ENCODE measurements at regions not wholly inside any gene's neighbourhood (a gene's known extent, or its start where the extent isn't known, plus 50 kb on each side); places are given as distances from the start of the nearest gene placed in this dataset.

DNA sequence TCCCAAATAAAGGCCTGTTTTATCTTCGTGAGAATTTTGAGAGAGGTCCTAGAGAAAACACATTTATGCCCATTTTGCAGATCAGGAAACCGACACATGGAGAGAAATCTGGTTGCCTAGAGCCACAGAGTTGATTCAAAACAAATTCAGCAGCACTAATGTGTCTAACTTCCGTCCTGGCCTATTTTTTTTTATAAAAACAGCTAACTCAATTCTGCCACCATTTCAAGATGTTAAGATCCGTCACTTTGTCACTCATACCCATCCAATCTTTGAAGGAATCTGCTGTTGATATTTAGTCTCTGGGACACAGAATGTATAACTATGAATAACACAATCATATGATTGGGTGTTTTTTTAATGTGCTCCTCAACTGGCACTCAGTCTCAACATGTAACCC lies 611.1 kb upstream of the ARID1B start:
- Mint-ChIP-seq H3K4me3 (no peak overlapping the region), H3K27ac (no peak overlapping the region), H3K9me3 (no peaks in the 10 kb centered on the region), H3K27me3 (peaks cover 0 to 12% of the 10 kb centered on the region in 2 donors), H3K4me1 (ENCODE audit: low read depth in 2 of 2) (no peaks in the 10 kb centered on the region), H3K36me3 (no peaks in the 10 kb centered on the region)
- DNase-seq (ENCODE audit: low spot score) (no peak), ATAC-seq (no peak)

DNA sequence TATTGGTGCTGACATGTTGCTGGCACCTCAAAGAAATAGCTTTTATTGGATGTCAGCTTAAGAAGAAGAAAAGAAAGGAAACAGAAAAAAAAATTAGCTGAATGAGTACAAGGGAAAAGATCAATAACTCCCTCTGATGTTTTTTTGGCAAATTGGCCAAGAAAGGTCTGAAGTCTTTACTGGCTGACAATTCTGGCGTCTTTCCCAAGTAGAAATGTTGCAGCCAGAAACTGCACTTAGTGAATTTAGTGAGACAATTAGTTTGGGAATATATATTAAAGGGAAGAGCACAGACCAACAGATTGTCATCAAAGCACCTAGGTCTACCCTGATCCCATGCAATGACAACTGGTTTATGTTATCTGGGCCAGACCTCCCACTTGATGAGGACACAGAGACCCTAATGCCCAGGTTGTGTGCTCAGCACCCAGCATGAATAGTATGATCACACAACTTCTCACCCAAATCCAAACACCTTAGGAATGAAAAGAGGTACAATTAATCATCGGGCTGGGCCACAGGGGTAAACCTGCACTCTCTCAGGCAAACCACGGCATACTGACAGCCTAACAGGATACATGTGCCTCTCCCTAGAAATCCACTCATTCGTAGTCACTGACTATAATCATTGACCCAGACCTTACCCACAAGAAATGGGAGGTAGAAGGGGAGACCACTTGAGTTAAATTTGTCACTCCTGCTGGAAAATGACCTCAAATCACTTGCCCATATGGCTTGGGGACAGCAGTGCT lies 612.3 kb upstream of the ARID1B start:
- Mint-ChIP-seq H3K4me1 (ENCODE audit: low read depth in 2 of 2) (no peaks in the 10 kb centered on the region), H3K4me3 (no peak overlapping the region), H3K27me3 (peaks cover 0 to 12% of the 10 kb centered on the region in 2 donors), H3K27ac (no peak overlapping the region), H3K36me3 (no peaks in the 10 kb centered on the region), H3K9me3 (no peaks in the 10 kb centered on the region)
- peak in 1 of 2 donors; percentile 24 for ATAC-seq
- no peak for DNase-seq (ENCODE audit: low spot score)

DNA sequence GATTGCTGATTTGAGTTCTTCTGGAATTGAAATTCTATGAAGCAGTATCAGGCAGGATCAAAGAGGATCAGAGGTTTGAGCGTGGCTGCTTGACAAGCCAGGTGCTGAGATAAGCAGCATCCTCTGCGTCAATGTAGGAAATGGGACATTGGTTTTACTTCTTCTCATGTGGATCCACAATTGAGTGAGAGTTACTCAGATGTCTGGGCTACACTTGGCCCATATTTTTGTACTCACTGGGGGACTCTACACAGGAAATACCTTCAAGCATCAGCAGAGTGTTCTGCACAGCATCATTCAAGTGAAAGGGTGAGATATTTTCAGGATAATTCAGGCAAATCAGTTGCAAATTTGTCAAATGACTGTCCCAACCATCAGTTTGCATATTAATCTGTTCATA lies 613.9 kb upstream of the ARID1B start:
- ATAC-seq, result no peak

DNA sequence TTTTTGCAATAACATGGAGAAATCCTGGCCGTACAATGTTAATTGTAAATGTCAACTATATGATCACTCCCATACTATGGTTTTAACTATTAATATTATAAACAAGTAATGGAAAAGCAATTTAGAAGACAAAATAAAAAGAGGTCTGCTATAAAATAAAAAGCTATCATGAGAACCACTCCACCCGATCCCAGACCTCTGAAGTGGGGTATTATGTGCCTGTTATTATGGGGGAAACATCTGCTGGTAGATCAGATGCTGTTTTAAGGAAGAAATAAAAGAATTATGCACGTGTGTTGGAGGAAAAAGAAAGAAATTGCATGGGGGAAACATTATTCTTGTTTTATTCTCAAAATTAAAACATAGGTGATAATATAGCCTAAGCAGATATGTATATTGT lies 615.7 kb upstream of the ARID1B start:
- Mint-ChIP-seq H3K4me3 (no peak overlapping the region), H3K27me3 (peaks cover 0 to 10% of the 10 kb centered on the region in 2 donors), H3K36me3 (no peaks in the 10 kb centered on the region), H3K9me3 (no peaks in the 10 kb centered on the region), H3K27ac (no peak overlapping the region), H3K4me1 (ENCODE audit: low read depth in 2 of 2) (no peaks in the 10 kb centered on the region)
- DNase-seq (ENCODE audit: low spot score) (no peak), ATAC-seq (no peak)

More for the DNA sequence above, 613.9 kb upstream of the ARID1B start:
- H3K27me3 Mint-ChIP-seq, result peaks cover 0 to 10% of the 10 kb centered on the region in 2 donors
- H3K27ac Mint-ChIP-seq, result no peak overlapping the region
- no peaks in the 10 kb centered on the region for H3K36me3 Mint-ChIP-seq
- DNase-seq (ENCODE audit: low spot score), result no peak
- no peaks in the 10 kb centered on the region for H3K4me1 Mint-ChIP-seq (ENCODE audit: low read depth in 2 of 2)
- H3K9me3 Mint-ChIP-seq, result no peaks in the 10 kb centered on the region
- H3K4me3 Mint-ChIP-seq, result no peak overlapping the region

DNA sequence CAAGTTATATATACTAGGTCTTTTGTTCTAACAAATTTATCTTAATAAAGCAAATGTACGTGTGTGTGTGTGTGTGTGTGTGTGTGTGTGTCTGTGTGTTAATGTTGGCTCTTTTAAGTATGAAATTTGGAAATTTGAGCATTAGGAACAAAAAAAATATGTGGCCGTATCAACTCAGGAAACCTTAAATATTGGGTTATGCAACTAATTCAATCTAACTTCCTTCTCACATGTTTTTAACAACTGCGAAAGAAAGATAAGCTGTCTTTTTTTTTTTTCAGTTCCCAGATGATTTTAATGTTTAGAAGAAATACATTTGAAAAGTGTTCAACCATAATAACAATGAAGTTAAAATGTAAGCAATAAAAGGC lies 616.4 kb upstream of the ARID1B start:
- Mint-ChIP-seq H3K9me3 (no peaks in the 10 kb centered on the region), H3K4me1 (ENCODE audit: low read depth in 2 of 2) (no peaks in the 10 kb centered on the region), H3K4me3 (no peak overlapping the region), H3K27ac (no peak overlapping the region), H3K27me3 (peaks cover 0 to 10% of the 10 kb centered on the region in 2 donors), H3K36me3 (no peaks in the 10 kb centered on the region)
- no peak for ATAC-seq
- no peak for DNase-seq (ENCODE audit: low spot score)

DNA sequence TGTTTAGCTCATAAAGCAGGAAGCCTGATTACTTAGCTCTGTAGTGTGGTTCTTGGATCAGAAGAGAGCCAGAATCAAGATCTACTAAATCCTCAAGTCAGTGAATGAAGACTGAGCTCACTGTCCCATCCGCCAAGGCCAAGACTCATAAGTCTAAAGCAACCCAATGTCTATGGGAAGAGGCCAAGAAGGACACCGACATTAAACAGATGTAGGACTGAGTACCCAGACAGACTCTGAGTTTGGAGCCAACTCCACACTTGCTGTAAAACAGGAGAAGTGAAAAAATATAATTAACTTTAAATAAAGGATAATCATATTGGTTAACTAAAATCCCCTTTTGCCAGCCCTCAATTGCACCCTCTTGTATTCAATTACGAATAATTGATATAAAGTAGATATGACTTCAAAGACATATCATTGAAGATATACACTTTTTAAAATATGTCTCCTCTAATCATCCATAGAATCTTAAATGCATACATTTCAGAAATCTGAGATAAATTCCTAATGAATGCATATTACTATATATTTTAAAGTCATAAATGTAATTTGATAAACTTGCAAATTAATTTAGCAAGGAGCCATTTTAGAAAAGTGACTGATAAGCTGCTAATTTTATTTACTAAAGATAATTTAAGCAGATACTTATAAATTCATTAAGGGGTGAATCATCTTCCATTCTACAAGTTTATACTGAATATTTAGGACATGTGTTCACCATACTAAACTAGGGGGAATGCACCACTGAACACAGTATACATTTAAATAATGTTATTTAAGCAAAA lies 617.0 kb upstream of the ARID1B start:
- ATAC-seq (no peak), DNase-seq (ENCODE audit: low spot score) (no peak)
- H3K36me3 Mint-ChIP-seq, result no peaks in the 10 kb centered on the region
- H3K9me3 Mint-ChIP-seq, result no peaks in the 10 kb centered on the region
- H3K27me3 Mint-ChIP-seq, result peaks cover 0 to 10% of the 10 kb centered on the region in 2 donors
- no peak overlapping the region for H3K4me3 Mint-ChIP-seq
- H3K4me1 Mint-ChIP-seq (ENCODE audit: low read depth in 2 of 2), result no peaks in the 10 kb centered on the region
- no peak overlapping the region for H3K27ac Mint-ChIP-seq

DNA sequence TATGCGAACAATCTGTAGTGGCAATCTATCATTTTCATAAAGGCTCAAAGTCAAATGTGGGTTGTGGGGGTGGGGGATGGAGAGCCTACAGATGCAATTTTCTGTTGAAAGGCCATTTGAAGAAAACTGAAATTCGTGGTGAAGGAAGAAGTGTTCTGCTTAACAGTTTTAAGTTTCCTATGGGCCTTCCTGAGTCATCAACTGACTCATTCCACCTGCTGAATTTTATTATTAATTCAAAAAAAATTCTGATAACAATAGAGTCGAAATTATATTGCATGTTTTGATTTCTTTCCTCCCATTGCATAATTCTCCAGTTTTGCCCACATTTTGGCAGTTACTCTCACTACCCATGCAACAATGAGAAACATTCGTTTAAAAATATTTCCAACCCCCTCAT lies 622.3 kb upstream of the ARID1B start:
- no peak overlapping the region for H3K27ac Mint-ChIP-seq
- DNase-seq (ENCODE audit: low spot score), result no peak
- ATAC-seq, result no peak
- peaks cover 4% of the 10 kb centered on the region for H3K9me3 Mint-ChIP-seq
- H3K4me3 Mint-ChIP-seq, result no peak overlapping the region
- H3K4me1 Mint-ChIP-seq (ENCODE audit: low read depth in 2 of 2), result no peaks in the 10 kb centered on the region
- H3K36me3 Mint-ChIP-seq, result no peaks in the 10 kb centered on the region
- peaks cover 0 to 2% of the 10 kb centered on the region in 2 donors for H3K27me3 Mint-ChIP-seq

DNA sequence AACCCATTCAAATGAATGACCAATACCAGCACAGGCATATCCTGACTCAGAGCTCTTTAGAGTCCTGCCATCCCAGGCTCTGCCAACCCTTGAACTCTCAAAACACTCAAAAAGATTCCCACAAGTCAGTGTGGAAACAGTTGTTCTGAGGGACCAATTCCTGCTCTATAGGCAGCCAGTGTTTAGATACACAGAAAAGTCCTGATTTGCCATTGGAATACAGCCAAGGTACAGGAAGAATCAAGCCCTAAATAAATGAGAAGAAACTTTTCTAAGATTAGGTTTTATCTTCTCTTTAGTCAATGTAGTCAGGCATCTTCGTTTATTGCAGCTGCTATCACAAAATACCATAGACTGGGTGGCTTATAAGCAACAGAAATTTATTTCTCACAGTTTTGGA lies 626.8 kb upstream of the ARID1B start:
- H3K36me3 Mint-ChIP-seq, result no peaks in the 10 kb centered on the region
- no peaks in the 10 kb centered on the region for H3K4me1 Mint-ChIP-seq (ENCODE audit: low read depth in 2 of 2)
- DNase-seq (ENCODE audit: low spot score), result no peak
- peaks cover 0 to 2% of the 10 kb centered on the region in 2 donors for H3K27me3 Mint-ChIP-seq
- ATAC-seq, result no peak
- H3K9me3 Mint-ChIP-seq, result peaks cover 4% of the 10 kb centered on the region
- H3K4me3 Mint-ChIP-seq, result no peak overlapping the region
- no peak overlapping the region for H3K27ac Mint-ChIP-seq

DNA sequence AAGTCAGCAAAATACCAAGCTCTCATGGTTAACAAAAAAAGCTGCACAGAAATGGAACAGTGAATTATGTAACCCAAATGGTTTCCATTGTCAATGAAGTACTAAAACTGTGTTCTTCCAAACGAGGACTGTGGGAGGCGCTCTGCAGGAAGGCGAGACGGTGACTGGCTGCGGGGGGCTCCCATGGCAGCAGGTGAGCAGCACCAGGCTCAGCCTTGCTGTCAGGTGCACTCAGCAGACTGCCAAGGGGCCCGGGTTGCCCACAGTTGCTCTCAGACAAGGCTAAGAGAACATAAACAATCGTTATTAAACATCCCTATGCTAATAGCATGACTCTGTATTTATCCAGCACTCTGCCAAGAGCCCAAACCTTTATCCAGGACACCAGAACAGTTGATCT lies 630.3 kb upstream of the ARID1B start:
- Mint-ChIP-seq H3K4me3 (no peak overlapping the region), H3K27ac (no peak overlapping the region), H3K27me3 (peaks cover 0 to 6% of the 10 kb centered on the region in 2 donors), H3K4me1 (ENCODE audit: low read depth in 2 of 2) (no peaks in the 10 kb centered on the region), H3K36me3 (peaks cover 11% of the 10 kb centered on the region), H3K9me3 (peaks cover 6% of the 10 kb centered on the region)
- ATAC-seq (no peak), DNase-seq (ENCODE audit: low spot score) (no peak)

DNA sequence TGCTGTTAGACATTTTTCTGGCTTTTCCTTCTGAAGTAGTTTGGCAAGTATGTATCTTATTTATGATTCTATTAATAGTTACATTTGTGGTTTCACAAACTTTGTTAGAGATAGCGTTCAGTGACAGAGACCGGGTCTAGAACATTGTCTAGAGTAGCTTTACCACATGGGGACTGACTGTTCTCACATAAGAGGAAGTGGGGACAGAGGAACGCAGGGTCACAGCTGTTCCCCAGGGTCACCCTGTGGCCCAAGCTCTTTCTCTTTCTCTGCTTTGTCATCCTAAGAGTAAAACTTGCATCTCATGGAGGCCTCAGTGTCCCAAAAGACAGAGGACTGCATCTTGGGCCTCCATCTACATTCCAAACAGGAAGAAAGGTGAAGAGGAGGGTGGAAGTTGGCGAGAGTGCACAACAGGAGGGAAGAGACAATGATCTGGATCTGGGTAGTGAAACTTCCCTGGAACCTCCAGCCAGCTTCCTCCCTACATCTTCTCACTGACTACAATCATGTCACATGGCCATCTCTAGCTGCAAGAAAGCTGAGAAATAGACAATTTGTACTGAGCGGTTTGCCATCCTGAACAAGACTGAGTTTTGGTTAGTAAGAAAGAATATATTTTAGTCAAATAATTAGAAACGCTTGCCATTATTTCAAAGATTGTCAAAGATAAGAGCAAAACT lies 645.8 kb upstream of the ARID1B start:
- ATAC-seq, result no peak
- no peaks in the 10 kb centered on the region for H3K4me1 Mint-ChIP-seq (ENCODE audit: low read depth in 2 of 2)
- peaks cover 11% of the 10 kb centered on the region for H3K9me3 Mint-ChIP-seq
- no peak overlapping the region for H3K4me3 Mint-ChIP-seq
- no peak for DNase-seq (ENCODE audit: low spot score)
- no peaks in the 10 kb centered on the region for H3K36me3 Mint-ChIP-seq
- H3K27ac Mint-ChIP-seq, result no peak overlapping the region
- no peaks in the 10 kb centered on the region for H3K27me3 Mint-ChIP-seq

DNA sequence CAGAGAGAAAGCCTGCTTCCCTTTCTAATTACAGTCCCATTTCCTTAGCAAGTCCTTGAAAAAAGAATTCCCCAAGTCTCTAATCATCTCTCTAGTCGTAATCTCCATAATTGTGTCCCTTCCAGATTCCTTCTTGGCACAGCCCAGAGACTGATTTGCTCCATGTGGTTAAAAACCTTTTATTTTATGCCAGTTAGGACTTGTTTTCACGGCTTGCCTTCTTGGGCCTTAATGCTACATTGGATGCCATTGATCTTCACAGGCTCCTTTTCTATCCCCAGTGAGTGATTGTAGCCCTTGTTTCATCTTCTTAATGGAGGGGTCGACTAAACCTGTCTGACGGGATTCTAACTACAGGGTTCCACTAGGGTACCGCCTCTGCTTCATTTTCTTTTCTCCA lies 650.6 kb upstream of the ARID1B start:
- H3K9me3 Mint-ChIP-seq, result no peaks in the 10 kb centered on the region

DNA sequence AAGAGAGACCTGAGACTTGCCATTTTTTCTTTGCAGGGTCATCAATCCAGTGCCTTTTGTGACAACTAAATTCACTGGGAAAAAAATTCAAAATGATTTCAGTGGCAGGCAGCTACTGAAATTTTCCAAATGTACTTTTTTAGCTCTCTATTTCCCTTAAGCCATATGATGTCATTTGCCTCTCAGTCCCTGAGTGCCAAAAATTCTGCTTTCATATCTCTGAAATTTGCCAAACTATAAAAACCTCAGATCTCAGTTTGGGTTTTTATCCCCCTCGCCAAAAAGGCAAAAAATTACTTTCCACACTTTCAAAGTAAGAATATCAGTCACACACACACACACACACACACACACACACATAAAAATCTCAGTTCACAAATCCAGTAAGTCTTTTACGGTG lies 651.3 kb upstream of the ARID1B start:
- no peaks in the 10 kb centered on the region for H3K27me3 Mint-ChIP-seq
- no peaks in the 10 kb centered on the region for H3K9me3 Mint-ChIP-seq
- ATAC-seq (no peak), DNase-seq (ENCODE audit: low spot score) (no peak)
- no peak overlapping the region for H3K4me3 Mint-ChIP-seq
- no peaks in the 10 kb centered on the region for H3K36me3 Mint-ChIP-seq
- H3K4me1 Mint-ChIP-seq (ENCODE audit: low read depth in 2 of 2), result no peaks in the 10 kb centered on the region
- no peak overlapping the region for H3K27ac Mint-ChIP-seq

More for the DNA sequence above, 650.6 kb upstream of the ARID1B start:
- Mint-ChIP-seq H3K36me3 (no peaks in the 10 kb centered on the region), H3K4me3 (no peak overlapping the region), H3K27me3 (no peaks in the 10 kb centered on the region), H3K27ac (no peak overlapping the region), H3K4me1 (ENCODE audit: low read depth in 2 of 2) (no peaks in the 10 kb centered on the region)
- no peak for ATAC-seq
- DNase-seq (ENCODE audit: low spot score), result no peak

DNA sequence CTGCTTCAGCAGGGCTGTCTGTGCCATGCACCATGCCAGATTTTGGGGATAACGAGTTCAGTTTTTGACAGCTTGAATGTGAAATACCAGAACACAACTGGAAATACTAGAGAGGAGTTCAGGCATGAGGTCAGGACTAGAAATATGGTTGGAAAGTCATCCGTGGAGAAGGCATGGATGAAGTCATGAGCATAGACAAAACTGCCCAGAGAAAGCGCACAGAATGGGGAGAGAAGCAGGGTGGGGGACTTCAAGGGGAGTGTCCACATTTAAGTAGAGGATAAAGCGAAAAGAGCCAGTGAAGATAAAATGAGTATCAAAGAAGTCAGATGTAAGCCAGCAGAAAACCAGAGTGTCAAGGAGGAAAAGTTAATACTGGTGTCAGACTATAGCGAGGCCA lies 653.4 kb upstream of the ARID1B start:
- H3K27ac Mint-ChIP-seq, result no peak overlapping the region
- no peaks in the 10 kb centered on the region for H3K4me1 Mint-ChIP-seq (ENCODE audit: low read depth in 2 of 2)
- no peak overlapping the region for H3K4me3 Mint-ChIP-seq
- DNase-seq (ENCODE audit: low spot score) (no peak), ATAC-seq (no peak)
- no peaks in the 10 kb centered on the region for H3K9me3 Mint-ChIP-seq
- H3K36me3 Mint-ChIP-seq, result no peaks in the 10 kb centered on the region
- no peaks in the 10 kb centered on the region for H3K27me3 Mint-ChIP-seq

DNA sequence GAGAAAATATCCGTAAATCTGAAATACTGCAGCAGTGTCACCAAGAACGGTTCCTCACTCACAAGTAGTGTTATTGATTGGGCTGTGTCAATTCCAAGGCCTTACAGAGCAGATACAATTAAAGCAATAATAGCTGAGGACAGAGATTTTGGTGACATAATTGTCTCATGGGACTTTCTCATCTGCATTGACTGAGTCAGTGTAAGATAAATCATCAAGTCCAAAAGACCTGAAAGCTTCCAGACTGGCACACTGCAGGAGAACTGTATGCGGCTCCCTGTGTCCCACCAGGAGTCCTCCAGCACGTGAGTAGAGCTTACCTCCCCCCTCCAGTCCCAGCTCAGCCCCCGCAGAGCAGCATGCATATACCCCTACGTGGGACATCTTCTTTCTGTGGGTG lies 655.2 kb upstream of the ARID1B start:
- ATAC-seq (no peak), DNase-seq (ENCODE audit: low spot score) (no peak)
- H3K27ac Mint-ChIP-seq, result no peak overlapping the region
- no peak overlapping the region for H3K4me3 Mint-ChIP-seq
- H3K4me1 Mint-ChIP-seq (ENCODE audit: low read depth in 2 of 2), result no peaks in the 10 kb centered on the region
- no peaks in the 10 kb centered on the region for H3K27me3 Mint-ChIP-seq
- no peaks in the 10 kb centered on the region for H3K9me3 Mint-ChIP-seq
- H3K36me3 Mint-ChIP-seq, result no peaks in the 10 kb centered on the region

Data from natural killer cell treated with Interleukin-12 subunit alpha and Interleukin-12 subunit beta and Interleukin-15 and Interleukin-18, amount 100 ng/mL, for 72 hours (primary cell).